ENCODE measurements at regions not wholly inside any gene's neighbourhood (a gene's known extent, or its start where the extent isn't known, plus 50 kb on each side); places are given as distances from the start of the nearest gene placed in this dataset.

GRCh38 chr16:17951378-17951777 lies 385.2 kb downstream of the NPIPA8 start:
- POLR2A ChIA-PET = no interaction called here

GRCh38 chr16:17949982-17950250 lies 386.6 kb downstream of the NPIPA8 start:
- H3K4me1 ChIP-seq (ENCODE audit: control insufficient read depth, insufficient read depth, low read length) = no peaks in the 10 kb centered on the region
- POLR2A ChIA-PET = no interaction called here
- CTCF ChIA-PET = no interaction called here
- H3K36me3 ChIP-seq (ENCODE audit: control insufficient read depth in 2 of 2, insufficient read depth in 1 of 2, low read length in 2 of 2) = no peaks in the 10 kb centered on the region
- H3K4me3 ChIP-seq (ENCODE audit: low read depth, low read length) = no peak overlapping the region
- TF ChIP-seq INSM2 (tag by site-specific recombination; IDR thresholded peaks at IDR 0.05) = no peak
- TF ChIP-seq ZNF610 (tag by site-specific recombination; IDR thresholded peaks at IDR 0.05; ENCODE audit: borderline replicate concordance) = no peak
- no peak for TF ChIP-seq ZNF404 (tag by site-specific recombination; IDR thresholded peaks at IDR 0.05)
- no peak for TF ChIP-seq ZNF791 (tag by site-specific recombination; IDR thresholded peaks at IDR 0.05)
- TF ChIP-seq ZNF488 (tag by site-specific recombination; IDR thresholded peaks at IDR 0.05) = no peak
- TF ChIP-seq ZNF433 (tag by site-specific recombination; IDR thresholded peaks at IDR 0.05; ENCODE audit: low read depth) = no peak
- no peak for TF ChIP-seq ZNF514 (tag by site-specific recombination; IDR thresholded peaks at IDR 0.05)
- TF ChIP-seq KLF1 (tag by site-specific recombination; IDR thresholded peaks at IDR 0.05) = no peak
- H3K9me3 ChIP-seq (ENCODE audit: control insufficient read depth, insufficient read depth, low read depth, low read length) = no peaks in the 10 kb centered on the region
- no peak overlapping the region for H3K27ac ChIP-seq (ENCODE audit: extremely low read depth, low read depth, low read length)

More at GRCh38 chr16:17951378-17951777, 385.2 kb downstream of the NPIPA8 start:
- no peaks in the 10 kb centered on the region for H3K4me1 ChIP-seq (ENCODE audit: control insufficient read depth, insufficient read depth, low read length)
- no peak overlapping the region for H3K4me3 ChIP-seq (ENCODE audit: low read depth, low read length)
- H3K27ac ChIP-seq (ENCODE audit: extremely low read depth, low read depth, low read length) = no peak overlapping the region
- H3K9me3 ChIP-seq (ENCODE audit: control insufficient read depth, insufficient read depth, low read depth, low read length) = no peaks in the 10 kb centered on the region
- CTCF ChIA-PET = no interaction called here
- no peak for TF ChIP-seq ZNF157 (tag by site-specific recombination; IDR thresholded peaks at IDR 0.05)
- TF ChIP-seq KLF8 (tag by site-specific recombination; IDR thresholded peaks at IDR 0.05) = no peak
- no peak for TF ChIP-seq ZNF223 (tag by site-specific recombination; IDR thresholded peaks at IDR 0.05)
- no peak for TF ChIP-seq YY2 (tag by site-specific recombination; IDR thresholded peaks at IDR 0.05)
- no peak for TF ChIP-seq ZNF248 (tag by site-specific recombination; IDR thresholded peaks at IDR 0.05)
- TF ChIP-seq GLIS1 (tag by site-specific recombination; IDR thresholded peaks at IDR 0.05) = no peak
- no peak for TF ChIP-seq ZNF488 (tag by site-specific recombination; IDR thresholded peaks at IDR 0.05)
- no peak for TF ChIP-seq ZNF362 (tag by site-specific recombination; IDR thresholded peaks at IDR 0.05)
- TF ChIP-seq ZNF311 (tag by site-specific recombination; IDR thresholded peaks at IDR 0.05; ENCODE audit: borderline replicate concordance) = no peak
- TF ChIP-seq ZNF354C (tag by site-specific recombination; IDR thresholded peaks at IDR 0.05; ENCODE audit: borderline replicate concordance, low read depth) = no peak
- no peak for TF ChIP-seq ZNF112 (tag by site-specific recombination; IDR thresholded peaks at IDR 0.05)
- no peak for TF ChIP-seq ZEB2 (tag by site-specific recombination; IDR thresholded peaks at IDR 0.05)
- no peak for TF ChIP-seq ZNF677 (tag by site-specific recombination; IDR thresholded peaks at IDR 0.05)
- TF ChIP-seq ZBTB21 (tag by site-specific recombination; IDR thresholded peaks at IDR 0.05) = no peak
- no peak for TF ChIP-seq SP2 (tag by site-specific recombination; IDR thresholded peaks at IDR 0.05)
- TF ChIP-seq BCL11B (tag by site-specific recombination; IDR thresholded peaks at IDR 0.05; ENCODE audit: low read depth) = no peak
- TF ChIP-seq TCF7L2 (IDR thresholded peaks at IDR 0.05; ENCODE audit: borderline replicate concordance, low read depth, low read length) = no peak
- no peak for TF ChIP-seq ZBTB11 (tag by site-specific recombination; conservative IDR thresholded peaks at IDR 0.05; ENCODE audit: low read depth)
- no peaks in the 10 kb centered on the region for H3K36me3 ChIP-seq (ENCODE audit: control insufficient read depth in 2 of 2, insufficient read depth in 1 of 2, low read length in 2 of 2)
